HCEC 1CT (cell line): ENCODE measurements at regions not wholly inside any gene's neighbourhood (a gene's known extent, or its start where the extent isn't known, plus 50 kb on each side); places are given as distances from the start of the nearest gene placed in this dataset.
A peak's percentile ranks its signal among the peaks of the same experiment; 100 is the strongest.
"Not testable (repeated sequence)": the region's sequence is repeated elsewhere in the genome, so short reads cannot be mapped to it uniquely, and the experiment has no call there.

ENCODE experiments used
- DNase-seq: peaks from one replicate; pipeline ENCODE4 v3.0.0-alpha.2; 2017

GRCh38 chr3:30535525-30535924, 70.9 kb upstream of the TGFBR2 start:
- DNase-seq: peak; percentile 21

GRCh38 chr3:30538791-30539190, 67.6 kb upstream of the TGFBR2 start:
- peak; percentile 92 for DNase-seq

GRCh38 chr3:30539206-30539605, 67.2 kb upstream of the TGFBR2 start:
- DNase-seq: no peak

- peak; percentile 68 for DNase-seq
Measured at GRCh38 chr3:30539772-30540171, 66.6 kb upstream of the TGFBR2 start.

GRCh38 chr3:30541156-30541555, 65.2 kb upstream of the TGFBR2 start:
- not testable (repeated sequence) for DNase-seq

GRCh38 chr3:30542897-30543296, 63.5 kb upstream of the TGFBR2 start:
- DNase-seq: no peak

GRCh38 chr3:30544812-30545211, 61.6 kb upstream of the TGFBR2 start:
- peak; percentile 99 for DNase-seq

- no peak for DNase-seq
Measured at GRCh38 chr3:30546934-30547333, 59.5 kb upstream of the TGFBR2 start.

GRCh38 chr3:30547716-30548115, 58.7 kb upstream of the TGFBR2 start:
- no peak for DNase-seq

GRCh38 chr3:30548600-30548999, 57.8 kb upstream of the TGFBR2 start:
- no peak for DNase-seq

GRCh38 chr3:30549600-30549999, 56.8 kb upstream of the TGFBR2 start:
- no peak for DNase-seq

GRCh38 chr3:30550246-30550645, 56.2 kb upstream of the TGFBR2 start:
- DNase-seq: no peak

- no peak for DNase-seq
Measured at GRCh38 chr3:30551266-30551665, 55.1 kb upstream of the TGFBR2 start.

- DNase-seq: no peak
Measured at GRCh38 chr3:30551927-30552326, 54.5 kb upstream of the TGFBR2 start.

- peak; percentile 60 for DNase-seq
Measured at GRCh38 chr3:30553641-30554316, 52.6 kb upstream of the TGFBR2 start.

GRCh38 chr3:30554317-30554690, 52.1 kb upstream of the TGFBR2 start:
- no peak for DNase-seq

- DNase-seq: no peak
Measured at GRCh38 chr3:30555968-30556367, 50.4 kb upstream of the TGFBR2 start.
